A673 (cell line): ENCODE measurements at regions not wholly inside any gene's neighbourhood (a gene's known extent, or its start where the extent isn't known, plus 50 kb on each side); places are given as distances from the start of the nearest gene placed in this dataset.

Experiments
- BruUV-seq: library from RNA; stranded (reverse); fragments of 400-500 nt; replicated peaks from 2 replicates; lab custom pipeline; 2021; lab: Mats Ljungman, UMichigan
- CTCF ChIA-PET: fragments of 300-600 bp; sonication (Branson Sonifier 250); formaldehyde crosslinking; loops from one replicate; lab custom pipeline; 2022; ENCODE audit warnings: antibody characterized with exemption; lab: Charles Lee
- POLR2A ChIA-PET: fragments of 300-600 bp; sonication (Branson Sonifier 250); formaldehyde crosslinking; loops from one replicate; lab custom pipeline; 2022; ENCODE audit warnings: antibody characterized with exemption; ENCODE audit not compliant: low non-redundant PET; lab: Charles Lee
- DNase-seq: peaks from one replicate; pipeline ENCODE4 v3.0.0-alpha.2; 2015; ENCODE audit warnings: low spot score
- H3K27ac ChIP-seq: fragments of 200-600 bp; sonication (generic); 2 replicates; pipeline ENCODE4 v1.5.1; 2016; ENCODE audit warnings: mixed run types, low read depth, mild to moderate bottlenecking, mixed read lengths, antibody characterized with exemption, low read length; ENCODE audit not compliant: poor library complexity, severe bottlenecking
- H3K27me3 ChIP-seq: fragments of 200-600 bp; sonication (generic); replicated peaks from 2 replicates; pipeline ENCODE4 v1.6.1; 2017; ENCODE audit warnings: mixed run types, low read depth, mild to moderate bottlenecking, mixed read lengths, antibody characterized with exemption, low read length; ENCODE audit not compliant: insufficient read depth, poor library complexity
- H3K36me3 ChIP-seq: fragments of 200-600 bp; sonication (generic); 2 replicates; pipeline ENCODE4 v1.6.1; 2016; ENCODE audit warnings: mixed run types, mild to moderate bottlenecking, mixed read lengths, antibody characterized with exemption, low read length; ENCODE audit not compliant: insufficient read depth, poor library complexity, severe bottlenecking
- H3K4me1 ChIP-seq: fragments of 200-600 bp; sonication (generic); 2 replicates; pipeline ENCODE4 v1.6.1; 2017; ENCODE audit warnings: mixed run types, mild to moderate bottlenecking, mixed read lengths, antibody characterized with exemption, low read length; ENCODE audit not compliant: insufficient read depth, poor library complexity, severe bottlenecking
- H3K4me3 ChIP-seq: fragments of 200-600 bp; sonication (generic); 2 replicates; pipeline ENCODE4 v1.5.1; 2016; ENCODE audit warnings: low read depth, mixed run types, mild to moderate bottlenecking, mixed read lengths, low read length; ENCODE audit not compliant: poor library complexity, severe bottlenecking
- H3K9me3 ChIP-seq: fragments of 200-600 bp; sonication (generic); 2 replicates; pipeline ENCODE4 v1.6.1; 2016; ENCODE audit warnings: mixed run types, low read depth, mild to moderate bottlenecking, mixed read lengths, antibody characterized with exemption, low read length; ENCODE audit not compliant: poor library complexity, severe bottlenecking
- CTCF ChIP-seq: fragments of 300-800, 200-600 bp; sonication (generic); conservative IDR thresholded peaks from 2 replicates; pipeline ENCODE4 v1.5.1; 2017; ENCODE audit warnings: low read depth, mild to moderate bottlenecking, antibody characterized with exemption, low read length, moderate library complexity, mixed read lengths
- EZH2 ChIP-seq: fragments of 200-600 bp; sonication (generic); IDR thresholded peaks from 2 replicates; pipeline ENCODE4 v1.6.1; 2017; ENCODE audit warnings: borderline replicate concordance, low read depth, mild to moderate bottlenecking, mixed read lengths, antibody characterized with exemption, low read length; ENCODE audit not compliant: poor library complexity, severe bottlenecking
- intact Hi-C: fragments of 100-400 bp; cut with micrococcal nuclease; formaldehyde crosslinking; loops from one replicate; pipeline ENCODE4 v1.10.0; 2022; ENCODE audit not compliant: unreplicated experiment

GRCh38 chr20:11216451-11217314 is 542.9 kb upstream of the JAG1 start:
- ChIA-PET CTCF (interaction anchor here (0.7 kb wide), 1 partner anchor 280 kb away, joined by 4 read pairs; no protein-coding TSS in a partner anchor), POLR2A (no interaction called here)
- Histone ChIP-seq H3K4me3 (no peak overlapping the region), H3K9me3 (no peaks in the 10 kb centered on the region), H3K36me3 (no peaks in the 10 kb centered on the region), H3K27me3 (no peaks in the 10 kb centered on the region), H3K4me1 (peaks cover 36% of the 10 kb centered on the region), H3K27ac (peak overlapping the region; percentile 14)
- BruUV-seq: no TSS peak
- intact Hi-C loops: no loop called here
- TF ChIP-seq EZH2 (no peak), CTCF (no peak)
- DNase-seq: peak; percentile 39

- Histone ChIP-seq H3K4me1 (peaks cover 36% of the 10 kb centered on the region), H3K27ac (peak overlapping the region; percentile 14), H3K9me3 (no peaks in the 10 kb centered on the region), H3K4me3 (no peak overlapping the region), H3K27me3 (no peaks in the 10 kb centered on the region), H3K36me3 (no peaks in the 10 kb centered on the region)
- ChIA-PET POLR2A (no interaction called here), CTCF (interaction anchor here (0.7 kb wide), 1 partner anchor 281 kb away, joined by 4 read pairs; no protein-coding TSS in a partner anchor)
- intact Hi-C loops: no loop called here
- DNase-seq: peak; percentile 56
- BruUV-seq: no TSS peak
- TF ChIP-seq EZH2: no peak
- TF ChIP-seq CTCF: no peak
Observed at GRCh38 chr20:11217326-11218172, 543.8 kb upstream of the JAG1 start.

- no peak for TF ChIP-seq EZH2
- no peak for TF ChIP-seq CTCF
- Histone ChIP-seq H3K9me3 (no peaks in the 10 kb centered on the region), H3K4me1 (peaks cover 36% of the 10 kb centered on the region), H3K4me3 (no peak overlapping the region), H3K27ac (no peak overlapping the region), H3K27me3 (no peaks in the 10 kb centered on the region), H3K36me3 (no peaks in the 10 kb centered on the region)
- BruUV-seq: no TSS peak
- ChIA-PET CTCF (no interaction called here), POLR2A (no interaction called here)
- DNase-seq: no peak
- intact Hi-C loops: no loop called here
Observed at GRCh38 chr20:11218173-11218680, 544.4 kb upstream of the JAG1 start.
